H1 (cell line): ENCODE measurements at regions not wholly inside any gene's neighbourhood (a gene's known extent, or its start where the extent isn't known, plus 50 kb on each side); places are given as distances from the start of the nearest gene placed in this dataset.

Experiments used
- CTCF ChIA-PET: fragments of 300-600 bp; sonication (Branson Sonifier 250); formaldehyde crosslinking; loops from one replicate; lab custom pipeline; 2021; ENCODE audit not compliant: partially characterized antibody; lab: Charles Lee
- POLR2A ChIA-PET: fragments of 300-600 bp; sonication (Branson Sonifier 250); formaldehyde crosslinking; loops from one replicate; lab custom pipeline; 2021; ENCODE audit warnings: inconsistent platforms; ENCODE audit not compliant: partially characterized antibody; lab: Charles Lee
- DNase-seq, 2 experiments: peaks; one replicate each; pipeline versions ENCODE4 v3.0.0 to v3.0.0-alpha.2; 2010 to 2022; ENCODE audit warnings: low spot score in 2 of 2, low read depth in 1 of 2, mixed read lengths in 1 of 2
- FAIRE-seq: peaks from 2 replicates; lab custom pipeline; 2011; peaks lifted over from hg19 to GRCh38; lab: Jason Lieb, UNC
- H2AFZ ChIP-seq: 2 replicates; pipeline ENCODE4 v1.8.1; 2012; ENCODE audit warnings: low read length, inconsistent platforms
- H2AK5ac ChIP-seq: 2 replicates; pipeline ENCODE4 v1.6.1; 2013; ENCODE audit warnings: low read depth, low read length
- H2BK120ac ChIP-seq: replicated peaks from 2 replicates; pipeline ENCODE3; 2013; ENCODE audit warnings: low read depth, low read length, inconsistent platforms
- H2BK12ac ChIP-seq: 2 replicates; pipeline ENCODE4 v1.6.1; 2013; ENCODE audit warnings: low read depth, low read length
- H2BK15ac ChIP-seq: 2 replicates; pipeline ENCODE4 v1.6.1; 2013; ENCODE audit warnings: low read length
- H2BK20ac ChIP-seq: 2 replicates; pipeline ENCODE4 v1.6.1; 2013; ENCODE audit warnings: low read length
- H2BK5ac ChIP-seq: 2 replicates; pipeline ENCODE4 v1.6.1; 2013; ENCODE audit warnings: low read depth, low read length
- H3K14ac ChIP-seq: 2 replicates; pipeline ENCODE4 v1.6.1; 2013; ENCODE audit warnings: inconsistent platforms; ENCODE audit not compliant: insufficient read length
- H3K18ac ChIP-seq: 2 replicates; pipeline ENCODE4 v1.6.1; 2013; ENCODE audit warnings: low read length; ENCODE audit errors: extremely low read depth
- H3K23ac ChIP-seq: 2 replicates; pipeline ENCODE4 v1.6.1; 2013; ENCODE audit warnings: inconsistent platforms; ENCODE audit not compliant: insufficient read length
- H3K23me2 ChIP-seq: 2 replicates; pipeline ENCODE4 v1.6.1; 2013; ENCODE audit warnings: low read depth, low read length
- H3K27ac ChIP-seq: 2 replicates; pipeline ENCODE4 v1.6.1; 2011; ENCODE audit warnings: low read depth, low read length, inconsistent platforms
- H3K27me3 ChIP-seq, 4 experiments: replicated peaks in 1 of 4; 1 replicate in 1 of 4; 2 replicates in 3 of 4; pipeline versions ENCODE4 v1.6.1 to v1.8.1; 2011 to 2013; ENCODE audit warnings: low read length in 3 of 4, mild to moderate bottlenecking in 3 of 4, inconsistent platforms in 2 of 4, mixed read lengths in 2 of 4, moderate library complexity in 1 of 4; ENCODE audit not compliant: control insufficient read depth in 3 of 4, insufficient read depth in 3 of 4; ENCODE audit errors: extremely low read depth in 1 of 4
- H3K36me3 ChIP-seq, 4 experiments: 2 replicates each; pipeline versions ENCODE4 v1.6.1 to v1.8.1; 2011 to 2013; ENCODE audit warnings: mild to moderate bottlenecking in 4 of 4, low read length in 3 of 4, moderate library complexity in 2 of 4, control low read depth in 1 of 4, inconsistent platforms in 1 of 4; ENCODE audit not compliant: insufficient read depth in 4 of 4, control insufficient read depth in 2 of 4
- H3K4ac ChIP-seq: replicated peaks from 2 replicates; pipeline ENCODE3; 2013; ENCODE audit warnings: low read length, low read depth, mixed read lengths, inconsistent platforms; ENCODE audit not compliant: insufficient read length
- H3K4me1 ChIP-seq, 4 experiments: replicated peaks in 1 of 4; 1 replicate in 1 of 4; 2 replicates in 3 of 4; pipeline versions ENCODE4 v1.6.1 to v1.8.1; 2011 to 2013; ENCODE audit warnings: low read length in 3 of 4, inconsistent platforms in 2 of 4, mixed read lengths in 1 of 4; ENCODE audit not compliant: insufficient read depth in 4 of 4, control insufficient read depth in 3 of 4
- H3K4me2 ChIP-seq, 2 experiments: 2 replicates each; pipeline versions ENCODE4 v1.6.1 to v1.8.1; 2011 to 2013; ENCODE audit warnings: low read depth in 2 of 2, low read length in 2 of 2, control low read depth in 1 of 2, inconsistent platforms in 1 of 2, mild to moderate bottlenecking in 1 of 2; ENCODE audit not compliant: insufficient read depth in 1 of 2
- H3K4me3 ChIP-seq, 4 experiments: fragments of 200-600, 300-600 bp in 1 of 4; sonication (generic), shearing (Covaris generic), sonication (Bioruptor Twin) in 1 of 4; 2 replicates each; pipeline versions ENCODE4 v1.5.1 to v1.8.1; 2011 to 2016; ENCODE audit warnings: low read length in 4 of 4, low read depth in 3 of 4, control low read depth in 2 of 4, inconsistent platforms in 2 of 4, mild to moderate bottlenecking in 2 of 4, mixed read lengths in 1 of 4, moderate library complexity in 1 of 4; ENCODE audit not compliant: insufficient read depth in 2 of 4; ENCODE audit errors: extremely low read depth in 1 of 4
- H3K56ac ChIP-seq: replicated peaks from 2 replicates; pipeline ENCODE3; 2013; ENCODE audit warnings: low read depth, mild to moderate bottlenecking, mixed read lengths, low read length, inconsistent platforms; ENCODE audit not compliant: insufficient read length
- H3K79me1 ChIP-seq: 2 replicates; pipeline ENCODE4 v1.6.1; 2013; ENCODE audit warnings: low read depth, low read length, control low read depth
- H3K79me2 ChIP-seq, 2 experiments: 2 replicates each; pipeline versions ENCODE4 v1.6.1 to v1.8.1; 2012 to 2013; ENCODE audit warnings: low read length in 2 of 2, mild to moderate bottlenecking in 2 of 2, inconsistent platforms in 1 of 2; ENCODE audit not compliant: insufficient read depth in 2 of 2, control insufficient read depth in 1 of 2
- H3K9ac ChIP-seq, 4 experiments: replicated peaks in 1 of 4; 1 replicate in 1 of 4; 2 replicates in 3 of 4; pipeline versions ENCODE4 v1.6.1 to v1.8.1; 2011 to 2013; ENCODE audit warnings: low read depth in 3 of 4, low read length in 3 of 4, control low read depth in 2 of 4, mild to moderate bottlenecking in 2 of 4, moderate library complexity in 2 of 4, inconsistent platforms in 1 of 4; ENCODE audit errors: extremely low read depth in 1 of 4
- H3K9me3 ChIP-seq, 2 experiments: 2 replicates each; pipeline versions ENCODE4 v1.6.1 to v1.8.1; 2012 to 2013; ENCODE audit warnings: mild to moderate bottlenecking in 2 of 2, moderate library complexity in 2 of 2, control low read depth in 1 of 2, inconsistent platforms in 1 of 2, low read depth in 1 of 2, low read length in 1 of 2, mixed read lengths in 1 of 2; ENCODE audit not compliant: insufficient read depth in 2 of 2
- H4K20me1 ChIP-seq, 2 experiments: replicated peaks in 1 of 2; 2 replicates each; pipeline versions ENCODE3 to v1.8.1; 2011 to 2013; ENCODE audit warnings: inconsistent platforms in 2 of 2, low read length in 2 of 2, mild to moderate bottlenecking in 1 of 2; ENCODE audit not compliant: insufficient read depth in 2 of 2, control insufficient read depth in 1 of 2
- H4K5ac ChIP-seq: 2 replicates; pipeline ENCODE4 v1.6.1; 2013; ENCODE audit warnings: low read length, low read depth, mixed read lengths, inconsistent platforms; ENCODE audit not compliant: insufficient read length
- H4K8ac ChIP-seq: 2 replicates; pipeline ENCODE4 v1.8.0; 2013; ENCODE audit warnings: mild to moderate bottlenecking, moderate library complexity, low read length, inconsistent platforms; ENCODE audit not compliant: insufficient read depth; ENCODE audit errors: extremely low read depth
- H4K91ac ChIP-seq: replicated peaks from 2 replicates; pipeline ENCODE3; 2013; ENCODE audit warnings: low read length, mixed read lengths, inconsistent platforms; ENCODE audit not compliant: insufficient read length
- ASH2L ChIP-seq: fragments of 200-600, 300-600 bp; sonication (generic); IDR thresholded peaks from one replicate; pipeline ENCODE4 v1.7.1; 2017; ENCODE audit warnings: low read length
- EP300 ChIP-seq, 2 experiments: IDR thresholded peaks; 1 replicate in 1 of 2; 2 replicates in 1 of 2; pipeline ENCODE4 v1.6.1; 2011 to 2012; ENCODE audit warnings: low read depth in 2 of 2, low read length in 2 of 2, mild to moderate bottlenecking in 2 of 2, borderline replicate concordance in 1 of 2, inconsistent platforms in 1 of 2, moderate library complexity in 1 of 2
- KDM4A ChIP-seq: IDR thresholded peaks from one replicate; pipeline ENCODE4 v1.7.1; 2012; ENCODE audit warnings: low read depth, mild to moderate bottlenecking, moderate library complexity, low read length, inconsistent platforms; ENCODE audit not compliant: severe bottlenecking
- RNF2 ChIP-seq: fragments of 200-900, 300-1000 bp; sonication (generic); IDR thresholded peaks from 2 replicates; pipeline ENCODE4 v1.7.1; 2016; ENCODE audit warnings: borderline replicate concordance, low read depth, mild to moderate bottlenecking, antibody characterized with exemption, low read length; ENCODE audit not compliant: poor library complexity, severe bottlenecking; ENCODE audit errors: missing control alignments
- TBP ChIP-seq: IDR thresholded peaks from 2 replicates; pipeline ENCODE4 v1.6.1; 2011; ENCODE audit warnings: low read depth, low read length, improper control_type of control experiment
- WGBS, 2 experiments: shearing (Covaris generic) in 1 of 2; methylation state at CpG; one replicate each; pipeline versions ENCODE4 v1.1.6 to v1.1.7; 2013 to 2015; ENCODE audit warnings: low lambda C conversion rate in 2 of 2, mixed read lengths in 2 of 2, inconsistent platforms in 1 of 2, low coverage in 1 of 2, missing lambda C conversion rate in 1 of 2; ENCODE audit not compliant: insufficient replicate concordance in 2 of 2, insufficient coverage in 1 of 2, insufficient read length in 1 of 2; ENCODE audit errors: extremely low coverage in 1 of 2, missing lambda C conversion rate in 1 of 2; 5-methylcytosine and 5-hydroxymethylcytosine counted together
- TF ChIP-seq, protein P1 (sequence below), 3 experiments: IDR thresholded peaks; 1 replicate in 2 of 3; 2 replicates in 1 of 3; pipeline versions ENCODE4 v1.5.1 to v1.6.1; 2011; ENCODE audit warnings: low read length in 3 of 3, mild to moderate bottlenecking in 3 of 3, inconsistent platforms in 2 of 3, low read depth in 1 of 3, moderate library complexity in 1 of 3; ENCODE audit not compliant: insufficient read depth in 1 of 3; ENCODE audit errors: control extremely low read depth in 1 of 3
- TF ChIP-seq, protein P2 (sequence below): IDR thresholded peaks from 2 replicates; pipeline ENCODE4 v1.6.1; 2012; ENCODE audit warnings: low read length, inconsistent platforms

DNA sequence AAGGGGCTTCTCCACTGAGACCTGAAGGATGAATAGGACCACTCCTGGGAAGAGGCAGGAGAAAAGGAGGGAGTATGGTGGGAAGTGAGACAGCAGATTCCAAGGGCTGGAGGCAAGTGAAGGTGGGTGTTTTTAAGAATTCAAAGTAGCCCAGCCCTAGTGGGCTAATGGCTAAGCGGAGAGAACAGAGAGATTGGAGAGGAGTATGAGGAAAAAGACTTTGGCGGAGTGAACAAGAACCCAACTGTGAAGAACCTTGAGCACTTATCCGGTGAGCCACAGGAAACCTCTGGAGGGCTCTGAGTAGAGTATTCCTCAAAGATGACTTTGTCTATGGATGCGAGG lies 142.6 kb downstream of the COPS8 start:
- FAIRE-seq, result no peak
- no peak overlapping the region for H3K56ac ChIP-seq
- H3K4ac ChIP-seq, result no peak overlapping the region
- no peak overlapping the region for H3K4me3 ChIP-seq
- DNase-seq, result no peak
- H3K9me3 ChIP-seq, result peaks cover 0 to 2% of the 10 kb centered on the region in 2 experiments; a peak in 1 of 4 replicates
- no peak overlapping the region; the same call in 1 of the 2 replicates for H2BK15ac ChIP-seq
- no peak overlapping the region for H3K27ac ChIP-seq
- no peaks in the 10 kb centered on the region; a peak in 1 of 7 replicates for H3K27me3 ChIP-seq
- H2BK20ac ChIP-seq, result no peak overlapping the region
- H3K4me2 ChIP-seq, result no peak overlapping the region
- no peak overlapping the region for H2BK120ac ChIP-seq
- no peak overlapping the region for H4K8ac ChIP-seq
- 98% methylated on average over 4 of the region's 4 CpGs; no CpG with 5 or more reads in 1 of the 2 experiments for WGBS, 2 experiments
- no peaks in the 10 kb centered on the region for H3K79me1 ChIP-seq
- no peak overlapping the region for H3K23ac ChIP-seq
- H3K36me3 ChIP-seq, result no peaks in the 10 kb centered on the region; a peak in 2 of 8 replicates
- no peak overlapping the region for H4K91ac ChIP-seq
- H3K14ac ChIP-seq, result no peak overlapping the region
- H4K5ac ChIP-seq, result no peak overlapping the region
- no peak overlapping the region for H2AK5ac ChIP-seq
- H3K4me1 ChIP-seq, result no peaks in the 10 kb centered on the region; a peak in 1 of 7 replicates
- no peak overlapping the region for H2BK12ac ChIP-seq
- no peak overlapping the region for H2AFZ ChIP-seq
- POLR2A ChIA-PET, result no interaction called here
- TF ChIP-seq, protein P1, sequence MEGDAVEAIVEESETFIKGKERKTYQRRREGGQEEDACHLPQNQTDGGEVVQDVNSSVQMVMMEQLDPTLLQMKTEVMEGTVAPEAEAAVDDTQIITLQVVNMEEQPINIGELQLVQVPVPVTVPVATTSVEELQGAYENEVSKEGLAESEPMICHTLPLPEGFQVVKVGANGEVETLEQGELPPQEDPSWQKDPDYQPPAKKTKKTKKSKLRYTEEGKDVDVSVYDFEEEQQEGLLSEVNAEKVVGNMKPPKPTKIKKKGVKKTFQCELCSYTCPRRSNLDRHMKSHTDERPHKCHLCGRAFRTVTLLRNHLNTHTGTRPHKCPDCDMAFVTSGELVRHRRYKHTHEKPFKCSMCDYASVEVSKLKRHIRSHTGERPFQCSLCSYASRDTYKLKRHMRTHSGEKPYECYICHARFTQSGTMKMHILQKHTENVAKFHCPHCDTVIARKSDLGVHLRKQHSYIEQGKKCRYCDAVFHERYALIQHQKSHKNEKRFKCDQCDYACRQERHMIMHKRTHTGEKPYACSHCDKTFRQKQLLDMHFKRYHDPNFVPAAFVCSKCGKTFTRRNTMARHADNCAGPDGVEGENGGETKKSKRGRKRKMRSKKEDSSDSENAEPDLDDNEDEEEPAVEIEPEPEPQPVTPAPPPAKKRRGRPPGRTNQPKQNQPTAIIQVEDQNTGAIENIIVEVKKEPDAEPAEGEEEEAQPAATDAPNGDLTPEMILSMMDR (IDR thresholded peaks at IDR 0.05; ENCODE audit: control extremely low read depth in 1 of 3, insufficient read depth in 1 of 3, low read depth in 1 of 3, low read length in 3 of 3), result no peak
- TF ChIP-seq EP300 (IDR thresholded peaks at IDR 0.05; ENCODE audit: borderline replicate concordance in 1 of 2, low read depth in 2 of 2, low read length in 2 of 2), result no peak
- TF ChIP-seq, protein P2, sequence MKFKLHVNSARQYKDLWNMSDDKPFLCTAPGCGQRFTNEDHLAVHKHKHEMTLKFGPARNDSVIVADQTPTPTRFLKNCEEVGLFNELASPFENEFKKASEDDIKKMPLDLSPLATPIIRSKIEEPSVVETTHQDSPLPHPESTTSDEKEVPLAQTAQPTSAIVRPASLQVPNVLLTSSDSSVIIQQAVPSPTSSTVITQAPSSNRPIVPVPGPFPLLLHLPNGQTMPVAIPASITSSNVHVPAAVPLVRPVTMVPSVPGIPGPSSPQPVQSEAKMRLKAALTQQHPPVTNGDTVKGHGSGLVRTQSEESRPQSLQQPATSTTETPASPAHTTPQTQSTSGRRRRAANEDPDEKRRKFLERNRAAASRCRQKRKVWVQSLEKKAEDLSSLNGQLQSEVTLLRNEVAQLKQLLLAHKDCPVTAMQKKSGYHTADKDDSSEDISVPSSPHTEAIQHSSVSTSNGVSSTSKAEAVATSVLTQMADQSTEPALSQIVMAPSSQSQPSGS, result no peak
- TF ChIP-seq RNF2, result no peak
- TF ChIP-seq TBP, result no peak
- no peak for TF ChIP-seq ASH2L
- no peak for TF ChIP-seq KDM4A
- TF ChIP-seq, all 59 proteins: peak for 0
- no peaks in the 10 kb centered on the region for H3K79me2 ChIP-seq
- no peak overlapping the region for H3K9ac ChIP-seq
- H2BK5ac ChIP-seq, result no peak overlapping the region
- H4K20me1 ChIP-seq, result no peaks in the 10 kb centered on the region
- no peaks in the 10 kb centered on the region for H3K23me2 ChIP-seq
- CTCF ChIA-PET, result interaction anchor here (0.9 to 1.3 kb wide), 2 partner anchors 107 to 193 kb away, joined by 3 to 4 read pairs; no protein-coding TSS in a partner anchor
- no peak overlapping the region for H3K18ac ChIP-seq
